ENCODE measurements at regions not wholly inside any gene's neighbourhood (a gene's known extent, or its start where the extent isn't known, plus 50 kb on each side); places are given as distances from the start of the nearest gene placed in this dataset.

GRCh38 chr11:134923441-134923840 is 511.4 kb upstream of the B3GAT1 start:
- DNase-seq (ENCODE audit: low spot score) (no peak), ATAC-seq (no peak)
- intact Hi-C loops (cut with DNase I), result no loop called here

- no peak for ATAC-seq
- no peak for DNase-seq (ENCODE audit: low spot score)
- intact Hi-C loops (cut with DNase I), result no loop called here
Observed at GRCh38 chr11:134921938-134922337, 509.9 kb upstream of the B3GAT1 start.

- intact Hi-C loops (cut with DNase I), result no loop called here
- no peak for ATAC-seq
- DNase-seq (ENCODE audit: low spot score), result no peak
Observed at GRCh38 chr11:134920851-134921608, 509.0 kb upstream of the B3GAT1 start.

- ATAC-seq, result no peak
- intact Hi-C loops (cut with DNase I), result no loop called here
- no peak for DNase-seq (ENCODE audit: low spot score)
Observed at GRCh38 chr11:134916421-134917213, 504.6 kb upstream of the B3GAT1 start.

- ATAC-seq (no peak), DNase-seq (ENCODE audit: low spot score) (no peak)
- intact Hi-C loops (cut with DNase I), result no loop called here
Observed at GRCh38 chr11:134915881-134916280, 503.8 kb upstream of the B3GAT1 start.

- intact Hi-C loops (cut with DNase I), result no loop called here
- no peak for DNase-seq (ENCODE audit: low spot score)
- ATAC-seq, result peak; percentile 71
Observed at GRCh38 chr11:134915212-134915611, 503.2 kb upstream of the B3GAT1 start.

GRCh38 chr11:134913999-134914590 is 502.1 kb upstream of the B3GAT1 start:
- ATAC-seq, result no peak
- DNase-seq (ENCODE audit: low spot score), result no peak
- intact Hi-C loops (cut with DNase I), result no loop called here

- intact Hi-C loops (cut with DNase I), result no loop called here
- ATAC-seq (no peak), DNase-seq (ENCODE audit: low spot score) (no peak)
Observed at GRCh38 chr11:134913391-134913790, 501.3 kb upstream of the B3GAT1 start.

GRCh38 chr11:134911514-134912180 is 499.6 kb upstream of the B3GAT1 start:
- DNase-seq (ENCODE audit: low spot score), result no peak
- intact Hi-C loops (cut with DNase I), result no loop called here
- no peak for ATAC-seq

GRCh38 chr11:134908583-134908982 is 496.5 kb upstream of the B3GAT1 start:
- ATAC-seq, result no peak
- intact Hi-C loops (cut with DNase I), result no loop called here
- DNase-seq (ENCODE audit: low spot score), result no peak

GRCh38 chr11:134907636-134908035 is 495.6 kb upstream of the B3GAT1 start:
- DNase-seq (ENCODE audit: low spot score) (no peak), ATAC-seq (no peak)
- intact Hi-C loops (cut with DNase I), result no loop called here

- ATAC-seq (no peak), DNase-seq (ENCODE audit: low spot score) (no peak)
- intact Hi-C loops (cut with DNase I), result no loop called here
Observed at GRCh38 chr11:134906356-134906955, 494.4 kb upstream of the B3GAT1 start.

- DNase-seq (ENCODE audit: low spot score) (no peak), ATAC-seq (peak; percentile 53)
- intact Hi-C loops (cut with DNase I), result no loop called here
Observed at GRCh38 chr11:134905928-134906327, 493.9 kb upstream of the B3GAT1 start.

- DNase-seq (ENCODE audit: low spot score) (no peak), ATAC-seq (peak; percentile 62)
- intact Hi-C loops (cut with DNase I), result no loop called here
Observed at GRCh38 chr11:134905517-134905916, 493.5 kb upstream of the B3GAT1 start.

GRCh38 chr11:134904103-134904790 is 492.2 kb upstream of the B3GAT1 start:
- intact Hi-C loops (cut with DNase I), result no loop called here
- ATAC-seq, result no peak
- DNase-seq (ENCODE audit: low spot score), result no peak

GRCh38 chr11:134901955-134902918 is 490.2 kb upstream of the B3GAT1 start:
- DNase-seq (ENCODE audit: low spot score), result no peak
- intact Hi-C loops (cut with DNase I), result no loop called here
- ATAC-seq, result no peak

GRCh38 chr11:134901542-134901941 is 489.5 kb upstream of the B3GAT1 start:
- DNase-seq (ENCODE audit: low spot score) (no peak), ATAC-seq (no peak)
- intact Hi-C loops (cut with DNase I), result no loop called here

All from sciatic nerve (tissue), 2 donors.